ENCODE measurements at regions not wholly inside any gene's neighbourhood (a gene's known extent, or its start where the extent isn't known, plus 50 kb on each side); places are given as distances from the start of the nearest gene placed in this dataset.

GRCh38 chr5:125295405-125295872, 549.0 kb upstream of the ZNF608 start (continued):
- TF ChIP-seq ZNF567 (CRISPR knock-in tag; IDR thresholded peaks at IDR 0.05; ENCODE audit: borderline replicate concordance), result no peak

DNA sequence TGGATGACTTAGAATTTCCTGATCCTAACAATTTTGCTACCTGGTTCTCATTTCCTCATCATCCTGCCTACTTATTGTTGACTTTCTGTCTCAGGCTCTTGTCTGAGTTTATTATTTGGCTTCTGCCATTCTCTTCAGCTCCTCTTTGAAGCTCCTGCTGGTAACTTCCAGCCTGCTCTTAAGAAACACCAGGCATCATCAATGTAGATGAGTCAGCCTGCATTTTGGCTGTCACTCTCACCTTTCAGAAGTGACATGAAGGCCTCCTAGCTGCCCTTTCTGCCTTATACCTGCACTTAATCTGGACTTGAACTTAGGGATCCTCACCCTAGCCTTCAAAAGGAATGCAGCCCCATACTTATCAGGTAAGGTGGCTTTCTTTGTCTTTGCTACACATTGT, 551.8 kb upstream of the ZNF608 start:
- Histone ChIP-seq H3K4me1 (ENCODE audit: insufficient read depth, low read length) (no peaks in the 10 kb centered on the region), H3K36me3 (replicated peaks in 1 of 2; ENCODE audit: control insufficient read depth in 1 of 2, insufficient read depth in 2 of 2, low read length in 2 of 2) (no peaks in the 10 kb centered on the region), H3K27ac (ENCODE audit: extremely low read length, insufficient read depth, low read length) (no peak overlapping the region), H4K20me1 (ENCODE audit: insufficient read depth, low read length) (no peaks in the 10 kb centered on the region), H3K9ac (ENCODE audit: insufficient read depth, low read depth, low read length) (no peak overlapping the region), H3K27me3 (ENCODE audit: control insufficient read depth in 1 of 2, insufficient read depth in 2 of 2, low read length in 2 of 2) (no peaks in the 10 kb centered on the region), H3K79me2 (ENCODE audit: insufficient read depth, low read length) (no peaks in the 10 kb centered on the region), H2AFZ (ENCODE audit: low read length) (no peak overlapping the region), H3K9me3 (ENCODE audit: low read length) (no peaks in the 10 kb centered on the region), H3K4me2 (ENCODE audit: low read depth, low read length) (no peak overlapping the region), H3K4me3 (replicated peaks in 1 of 3; ENCODE audit: insufficient read depth in 1 of 3, low read depth in 2 of 3, low read length in 3 of 3) (no peak overlapping the region)
- intact Hi-C loops (cut with micrococcal nuclease; ENCODE audit: unreplicated experiment) (no loop called here), in situ Hi-C loops (cut with HindIII; ENCODE audit: extremely low pct_ligation_motif_present, low pct_unique_long_range_greater_than_20kb) (no loop called here)
- FAIRE-seq, result no peak
- no TSS peak for BruUV-seq (replicated peaks)
- DNase-seq (ENCODE audit: low spot score), result no peak
- ChIA-PET CTCF (ENCODE audit: low intra/inter-chr PET ratio, low total read pairs) (no interaction called here), POLR2A (no interaction called here)
- TF ChIP-seq, protein P1, sequence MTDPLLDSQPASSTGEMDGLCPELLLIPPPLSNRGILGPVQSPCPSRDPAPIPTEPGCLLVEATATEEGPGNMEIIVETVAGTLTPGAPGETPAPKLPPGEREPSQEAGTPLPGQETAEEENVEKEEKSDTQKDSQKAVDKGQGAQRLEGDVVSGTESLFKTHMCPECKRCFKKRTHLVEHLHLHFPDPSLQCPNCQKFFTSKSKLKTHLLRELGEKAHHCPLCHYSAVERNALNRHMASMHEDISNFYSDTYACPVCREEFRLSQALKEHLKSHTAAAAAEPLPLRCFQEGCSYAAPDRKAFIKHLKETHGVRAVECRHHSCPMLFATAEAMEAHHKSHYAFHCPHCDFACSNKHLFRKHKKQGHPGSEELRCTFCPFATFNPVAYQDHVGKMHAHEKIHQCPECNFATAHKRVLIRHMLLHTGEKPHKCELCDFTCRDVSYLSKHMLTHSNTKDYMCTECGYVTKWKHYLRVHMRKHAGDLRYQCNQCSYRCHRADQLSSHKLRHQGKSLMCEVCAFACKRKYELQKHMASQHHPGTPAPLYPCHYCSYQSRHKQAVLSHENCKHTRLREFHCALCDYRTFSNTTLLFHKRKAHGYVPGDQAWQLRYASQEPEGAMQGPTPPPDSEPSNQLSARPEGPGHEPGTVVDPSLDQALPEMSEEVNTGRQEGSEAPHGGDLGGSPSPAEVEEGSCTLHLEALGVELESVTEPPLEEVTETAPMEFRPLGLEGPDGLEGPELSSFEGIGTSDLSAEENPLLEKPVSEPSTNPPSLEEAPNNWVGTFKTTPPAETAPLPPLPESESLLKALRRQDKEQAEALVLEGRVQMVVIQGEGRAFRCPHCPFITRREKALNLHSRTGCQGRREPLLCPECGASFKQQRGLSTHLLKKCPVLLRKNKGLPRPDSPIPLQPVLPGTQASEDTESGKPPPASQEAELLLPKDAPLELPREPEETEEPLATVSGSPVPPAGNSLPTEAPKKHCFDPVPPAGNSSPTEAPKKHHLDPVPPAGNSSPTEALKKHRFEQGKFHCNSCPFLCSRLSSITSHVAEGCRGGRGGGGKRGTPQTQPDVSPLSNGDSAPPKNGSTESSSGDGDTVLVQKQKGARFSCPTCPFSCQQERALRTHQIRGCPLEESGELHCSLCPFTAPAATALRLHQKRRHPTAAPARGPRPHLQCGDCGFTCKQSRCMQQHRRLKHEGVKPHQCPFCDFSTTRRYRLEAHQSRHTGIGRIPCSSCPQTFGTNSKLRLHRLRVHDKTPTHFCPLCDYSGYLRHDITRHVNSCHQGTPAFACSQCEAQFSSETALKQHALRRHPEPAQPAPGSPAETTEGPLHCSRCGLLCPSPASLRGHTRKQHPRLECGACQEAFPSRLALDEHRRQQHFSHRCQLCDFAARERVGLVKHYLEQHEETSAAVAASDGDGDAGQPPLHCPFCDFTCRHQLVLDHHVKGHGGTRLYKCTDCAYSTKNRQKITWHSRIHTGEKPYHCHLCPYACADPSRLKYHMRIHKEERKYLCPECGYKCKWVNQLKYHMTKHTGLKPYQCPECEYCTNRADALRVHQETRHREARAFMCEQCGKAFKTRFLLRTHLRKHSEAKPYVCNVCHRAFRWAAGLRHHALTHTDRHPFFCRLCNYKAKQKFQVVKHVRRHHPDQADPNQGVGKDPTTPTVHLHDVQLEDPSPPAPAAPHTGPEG (CRISPR knock-in tag; IDR thresholded peaks at IDR 0.05), result no peak
- TF ChIP-seq MEF2D (CRISPR knock-in tag; IDR thresholded peaks at IDR 0.05) (no peak), SCMH1 (CRISPR knock-in tag; IDR thresholded peaks at IDR 0.05; ENCODE audit: borderline replicate concordance) (no peak), GMEB1 (CRISPR knock-in tag; IDR thresholded peaks at IDR 0.05; ENCODE audit: borderline replicate concordance) (no peak), ZNF614 (CRISPR knock-in tag; IDR thresholded peaks at IDR 0.05; ENCODE audit: borderline replicate concordance) (no peak), ZNF589 (CRISPR knock-in tag; conservative IDR thresholded peaks at IDR 0.05) (no peak), ZNF124 (CRISPR knock-in tag; IDR thresholded peaks at IDR 0.05) (no peak), FOXO1 (CRISPR knock-in tag; IDR thresholded peaks at IDR 0.05) (no peak), ZNF672 (CRISPR knock-in tag; IDR thresholded peaks at IDR 0.05) (no peak), FOXP1 (IDR thresholded peaks at IDR 0.05) (no peak), FOXP1 (CRISPR knock-in tag; IDR thresholded peaks at IDR 0.05) (no peak)
- TF ChIP-seq, protein P2, sequence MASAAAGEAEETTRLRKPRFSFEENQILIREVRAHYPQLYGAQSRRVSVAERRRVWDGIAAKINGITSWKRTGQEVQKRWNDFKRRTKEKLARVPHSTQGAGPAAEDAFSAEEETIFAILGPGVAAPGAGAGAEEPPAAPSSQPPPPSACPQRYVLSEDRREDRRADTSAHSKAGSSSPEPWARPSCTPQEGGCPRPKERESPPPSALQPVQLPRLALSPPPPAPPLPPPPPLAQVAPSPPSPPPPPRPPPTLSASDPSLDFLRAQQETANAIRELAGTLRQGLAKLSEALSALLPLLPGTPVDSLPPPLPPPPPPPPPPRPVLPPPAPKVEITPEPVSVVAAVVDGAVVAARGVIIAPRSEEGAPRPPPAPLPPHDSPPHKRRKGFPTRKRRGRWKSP (CRISPR knock-in tag; IDR thresholded peaks at IDR 0.05), result no peak
- TF ChIP-seq, protein P3, sequence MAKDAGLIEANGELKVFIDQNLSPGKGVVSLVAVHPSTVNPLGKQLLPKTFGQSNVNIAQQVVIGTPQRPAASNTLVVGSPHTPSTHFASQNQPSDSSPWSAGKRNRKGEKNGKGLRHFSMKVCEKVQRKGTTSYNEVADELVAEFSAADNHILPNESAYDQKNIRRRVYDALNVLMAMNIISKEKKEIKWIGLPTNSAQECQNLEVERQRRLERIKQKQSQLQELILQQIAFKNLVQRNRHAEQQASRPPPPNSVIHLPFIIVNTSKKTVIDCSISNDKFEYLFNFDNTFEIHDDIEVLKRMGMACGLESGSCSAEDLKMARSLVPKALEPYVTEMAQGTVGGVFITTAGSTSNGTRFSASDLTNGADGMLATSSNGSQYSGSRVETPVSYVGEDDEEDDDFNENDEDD (CRISPR knock-in tag; IDR thresholded peaks at IDR 0.05; ENCODE audit: borderline replicate concordance), result no peak
- TF ChIP-seq, protein P4, sequence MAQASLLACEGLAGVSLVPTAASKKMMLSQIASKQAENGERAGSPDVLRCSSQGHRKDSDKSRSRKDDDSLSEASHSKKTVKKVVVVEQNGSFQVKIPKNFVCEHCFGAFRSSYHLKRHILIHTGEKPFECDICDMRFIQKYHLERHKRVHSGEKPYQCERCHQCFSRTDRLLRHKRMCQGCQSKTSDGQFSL (CRISPR knock-in tag; IDR thresholded peaks at IDR 0.05), result no peak
- no peak for ATAC-seq

Measured in HepG2 (cell line).